22Rv1 (cell line): ENCODE measurements at regions not wholly inside any gene's neighbourhood (a gene's known extent, or its start where the extent isn't known, plus 50 kb on each side); places are given as distances from the start of the nearest gene placed in this dataset.
A peak's percentile ranks its signal among the peaks of the same experiment; 100 is the strongest.

Experiments
- ZFX ChIP-seq: fragments of 450-650 bp; IDR thresholded peaks from 2 replicates; pipeline ENCODE4 v1.6.1; 2017; ENCODE audit warnings: antibody characterized with exemption, borderline replicate concordance
- TF ChIP-seq, protein P1 (sequence below): fragments of 450-650 bp; IDR thresholded peaks from 2 replicates; pipeline ENCODE4 v1.5.1; 2017; ENCODE audit warnings: mild to moderate bottlenecking

GRCh38 chr2:207258263-207258991, 92.7 kb upstream of the KLF7 start:
- TF ChIP-seq, protein P1, sequence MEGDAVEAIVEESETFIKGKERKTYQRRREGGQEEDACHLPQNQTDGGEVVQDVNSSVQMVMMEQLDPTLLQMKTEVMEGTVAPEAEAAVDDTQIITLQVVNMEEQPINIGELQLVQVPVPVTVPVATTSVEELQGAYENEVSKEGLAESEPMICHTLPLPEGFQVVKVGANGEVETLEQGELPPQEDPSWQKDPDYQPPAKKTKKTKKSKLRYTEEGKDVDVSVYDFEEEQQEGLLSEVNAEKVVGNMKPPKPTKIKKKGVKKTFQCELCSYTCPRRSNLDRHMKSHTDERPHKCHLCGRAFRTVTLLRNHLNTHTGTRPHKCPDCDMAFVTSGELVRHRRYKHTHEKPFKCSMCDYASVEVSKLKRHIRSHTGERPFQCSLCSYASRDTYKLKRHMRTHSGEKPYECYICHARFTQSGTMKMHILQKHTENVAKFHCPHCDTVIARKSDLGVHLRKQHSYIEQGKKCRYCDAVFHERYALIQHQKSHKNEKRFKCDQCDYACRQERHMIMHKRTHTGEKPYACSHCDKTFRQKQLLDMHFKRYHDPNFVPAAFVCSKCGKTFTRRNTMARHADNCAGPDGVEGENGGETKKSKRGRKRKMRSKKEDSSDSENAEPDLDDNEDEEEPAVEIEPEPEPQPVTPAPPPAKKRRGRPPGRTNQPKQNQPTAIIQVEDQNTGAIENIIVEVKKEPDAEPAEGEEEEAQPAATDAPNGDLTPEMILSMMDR, result 0 out of 2 replicates have a peak, but pooled peaks have one; percentile 4
- no peak for TF ChIP-seq ZFX
